Astrocyte of the hippocampus (primary cell): ENCODE measurements at regions not wholly inside any gene's neighbourhood (a gene's known extent, or its start where the extent isn't known, plus 50 kb on each side); places are given as distances from the start of the nearest gene placed in this dataset.
"Not testable (repeated sequence)": the region's sequence is repeated elsewhere in the genome, so short reads cannot be mapped to it uniquely, and the experiment has no call there.

Source experiments
- DNase-seq: peaks from one replicate; pipeline ENCODE4 v3.0.0; 2011; ENCODE audit warnings: low read depth, low spot score

- no peak for DNase-seq
Measured at GRCh38 chr18:71107244-71107643, 818.4 kb downstream of the SOCS6 start.

DNA sequence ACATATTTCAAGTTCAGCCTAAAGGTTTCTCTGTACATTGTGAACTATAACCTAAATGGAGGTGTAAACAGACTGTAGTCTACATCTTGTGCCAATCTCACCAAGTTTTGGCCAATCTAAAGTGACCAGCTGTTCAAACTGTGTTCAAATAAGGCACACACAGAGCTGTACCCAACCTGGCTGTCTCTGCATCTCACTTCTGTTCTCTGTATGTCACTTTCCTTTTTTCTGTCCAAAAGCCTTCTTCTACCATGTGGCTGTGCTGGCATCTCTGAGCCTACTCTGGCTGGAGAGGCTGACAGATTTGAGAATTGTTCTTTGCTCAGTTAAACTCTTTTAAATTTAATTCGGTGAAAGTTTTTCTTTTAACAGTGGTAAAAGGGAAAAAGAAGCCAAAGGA lies 817.9 kb downstream of the SOCS6 start:
- DNase-seq: no peak

DNA sequence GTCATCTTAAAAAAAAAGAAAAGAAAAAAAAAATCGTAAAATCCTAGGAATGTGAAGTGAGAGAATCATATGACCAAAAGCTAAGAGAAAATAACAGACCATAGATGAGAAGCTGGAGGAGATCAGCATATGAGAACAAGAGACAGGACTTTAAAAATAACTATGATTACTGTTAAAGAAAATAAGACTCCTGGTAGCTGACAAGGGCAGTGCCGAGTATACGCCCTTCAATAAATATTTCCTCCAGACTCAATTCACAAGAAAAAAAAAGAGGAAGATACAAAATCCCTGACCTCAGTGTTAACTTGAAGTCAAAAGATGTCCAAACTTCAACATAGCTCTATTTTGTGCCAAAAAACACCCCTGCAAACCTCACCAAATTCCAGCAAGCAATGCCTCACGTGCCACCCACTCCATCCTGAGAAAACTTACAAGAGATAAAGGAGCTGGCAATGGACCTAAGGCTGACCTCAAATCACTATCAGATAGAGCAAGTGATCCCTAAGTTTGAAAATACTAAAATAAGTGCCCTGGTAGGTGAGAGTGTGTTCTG lies 817.2 kb downstream of the SOCS6 start:
- no peak for DNase-seq

- DNase-seq: peak; percentile 60
Measured at GRCh38 chr18:71105078-71105819, 816.4 kb downstream of the SOCS6 start.

GRCh38 chr18:71079606-71080005 lies 790.8 kb downstream of the SOCS6 start:
- DNase-seq: peak; percentile 0

GRCh38 chr18:71077451-71077850 lies 788.6 kb downstream of the SOCS6 start:
- no peak for DNase-seq

DNA sequence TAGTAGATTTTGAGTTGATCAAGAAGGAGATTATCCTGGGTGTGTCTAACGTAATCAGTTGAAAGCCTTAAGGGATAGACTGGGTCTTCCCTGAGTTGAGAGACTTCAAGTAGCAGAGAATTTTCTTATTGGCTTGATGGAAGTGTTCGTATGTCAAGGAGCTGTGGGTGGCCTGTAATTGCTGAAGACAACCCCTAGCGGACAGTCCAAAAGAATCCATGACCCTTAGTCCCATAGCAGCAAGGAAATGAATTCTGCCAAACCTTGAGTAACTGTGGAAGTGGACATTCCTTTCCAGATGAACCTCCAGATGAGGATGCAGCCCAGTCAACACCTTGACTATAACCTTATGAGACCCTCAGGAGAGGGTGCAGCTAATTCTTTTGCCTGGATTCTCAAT lies 786.3 kb downstream of the SOCS6 start:
- no peak for DNase-seq

DNA sequence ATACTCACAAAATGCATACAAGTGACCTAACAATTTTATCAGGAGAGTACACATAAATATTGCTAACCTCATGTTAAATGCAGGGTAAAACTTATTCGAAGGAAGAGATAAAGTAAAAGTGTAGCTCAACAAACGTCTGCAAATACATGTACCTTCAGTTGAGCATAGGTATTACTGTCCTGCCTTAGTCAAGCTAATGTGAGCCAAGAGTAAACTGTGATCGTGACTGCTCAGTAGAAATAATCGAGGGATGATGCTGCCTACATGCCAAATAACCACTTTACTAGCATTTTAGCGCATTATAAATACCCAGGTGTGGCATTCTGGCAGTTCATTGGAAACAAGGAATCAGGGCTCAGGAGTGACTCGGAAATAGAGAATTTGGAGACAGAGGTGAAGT lies 779.5 kb downstream of the SOCS6 start:
- DNase-seq: no peak

DNA sequence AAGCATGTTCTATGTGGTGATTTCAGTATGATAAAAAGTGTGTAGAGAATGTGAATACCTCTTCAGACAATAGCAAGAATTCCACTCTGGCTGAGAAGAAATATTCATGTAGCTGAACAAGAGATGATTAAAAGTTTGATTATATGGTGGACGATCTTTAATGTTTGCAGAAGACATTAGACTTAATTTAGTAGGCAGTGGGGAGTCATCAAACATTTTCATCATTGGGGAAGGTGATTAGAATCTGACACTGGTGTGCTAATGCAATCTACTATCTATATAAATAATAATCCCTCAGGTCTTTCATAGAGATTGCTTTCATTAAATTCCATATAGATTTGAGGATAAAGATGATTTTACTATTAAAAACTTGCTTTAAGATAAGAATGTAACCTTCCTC lies 761.0 kb downstream of the SOCS6 start:
- DNase-seq: no peak

- no peak for DNase-seq
Measured at GRCh38 chr18:71047882-71048281, 759.0 kb downstream of the SOCS6 start.

DNA sequence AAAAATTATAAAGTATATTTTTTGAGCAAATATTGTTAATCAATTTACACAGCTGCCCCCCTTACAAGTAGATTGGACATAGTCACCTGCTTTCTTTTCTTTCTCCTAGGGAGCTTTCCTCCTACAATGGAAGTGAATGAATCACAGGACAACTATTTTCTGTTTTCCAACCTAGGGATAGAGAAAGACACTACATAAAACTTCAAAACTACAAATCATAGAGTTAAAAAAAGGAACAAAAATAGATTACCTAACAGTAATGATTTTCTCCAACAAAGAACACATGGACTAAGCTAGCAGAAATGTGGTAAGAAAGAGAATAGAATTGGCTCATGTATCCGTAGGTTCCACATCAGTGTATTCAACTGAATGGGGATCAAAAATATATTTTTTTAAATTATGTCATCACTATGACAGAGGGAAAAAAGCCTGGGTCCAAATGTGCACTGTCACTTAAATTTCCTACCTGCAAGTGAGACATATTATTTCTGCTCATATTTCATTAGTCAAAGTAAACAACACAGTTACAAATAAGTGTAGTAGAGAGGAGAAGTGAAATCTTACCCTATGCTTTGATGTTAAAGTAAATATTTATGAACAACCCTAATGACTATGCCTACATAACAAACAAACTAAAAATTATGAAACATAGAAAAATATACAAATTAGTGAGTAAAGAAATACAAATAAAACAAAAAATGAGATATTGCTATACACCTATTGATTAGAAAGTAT lies 756.7 kb downstream of the SOCS6 start:
- no peak for DNase-seq

- peak; percentile 5 for DNase-seq
Measured at GRCh38 chr18:71040161-71040560, 751.3 kb downstream of the SOCS6 start.

- DNase-seq: no peak
Measured at GRCh38 chr18:71038196-71038595, 749.4 kb downstream of the SOCS6 start.

DNA sequence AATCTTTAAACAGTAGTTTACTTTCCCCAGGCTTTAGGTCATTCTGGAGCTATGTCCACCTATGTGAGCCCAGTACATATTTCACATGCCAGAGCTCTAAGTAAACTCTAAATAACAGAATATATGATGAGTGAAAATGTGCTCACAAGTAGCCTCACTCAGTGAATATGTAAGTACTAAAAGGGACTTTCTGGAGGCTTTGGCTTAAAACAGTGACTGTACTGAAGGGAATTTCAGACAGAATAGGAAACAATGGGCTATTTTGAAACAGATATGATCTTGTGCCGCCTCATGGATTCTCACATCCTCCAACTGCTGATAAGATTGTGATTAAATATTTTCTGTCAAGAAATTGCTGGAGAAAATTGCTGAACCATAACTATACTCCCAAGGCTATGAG lies 747.9 kb downstream of the SOCS6 start:
- peak; percentile 43 for DNase-seq

DNA sequence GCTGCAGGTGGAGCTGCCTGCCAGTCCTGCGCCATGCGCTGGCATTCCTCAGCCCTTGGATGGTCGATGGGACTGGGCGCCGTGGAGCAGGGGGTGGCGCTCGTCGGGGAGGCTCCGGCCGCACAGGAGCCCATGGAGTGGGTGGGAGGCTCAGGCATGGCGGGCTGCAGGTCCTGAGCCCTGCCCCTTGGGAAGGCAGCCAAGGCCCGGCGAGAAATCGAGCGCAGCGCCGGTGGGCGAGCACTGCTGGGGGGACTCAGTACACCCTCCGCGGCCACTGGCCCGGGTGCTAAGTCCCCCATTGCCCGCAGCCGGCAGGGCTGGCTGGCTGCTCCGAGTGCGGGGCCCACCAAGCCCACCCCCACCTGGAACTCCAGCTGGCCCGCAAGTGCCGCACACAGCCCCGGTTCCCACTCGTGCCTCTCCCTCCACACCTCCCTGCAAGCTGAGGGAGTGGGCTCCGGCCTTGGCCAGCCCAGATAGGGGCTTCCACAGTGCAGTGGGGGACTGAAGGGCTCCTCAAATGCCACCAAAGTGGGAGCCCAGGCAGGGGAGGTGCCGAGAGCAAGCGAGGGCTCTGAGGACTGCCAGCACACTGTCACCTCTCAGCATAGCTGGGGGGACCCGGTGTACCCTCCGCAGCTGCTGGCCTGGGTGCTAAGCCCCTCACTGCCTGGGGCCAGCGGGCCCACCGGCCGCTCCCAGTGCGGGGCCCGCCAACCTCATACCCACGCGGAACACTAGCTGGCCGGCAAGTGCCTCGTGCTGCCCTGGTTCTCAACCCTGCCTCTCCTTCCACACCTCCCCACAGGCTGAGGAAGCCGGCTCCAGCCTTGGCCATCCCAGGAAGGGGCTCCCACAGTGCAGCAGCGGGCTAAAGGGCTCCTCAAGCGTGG lies 742.7 kb downstream of the SOCS6 start:
- not testable (repeated sequence) for DNase-seq

GRCh38 chr18:71030085-71030484 lies 741.2 kb downstream of the SOCS6 start:
- DNase-seq: not testable (repeated sequence)

DNA sequence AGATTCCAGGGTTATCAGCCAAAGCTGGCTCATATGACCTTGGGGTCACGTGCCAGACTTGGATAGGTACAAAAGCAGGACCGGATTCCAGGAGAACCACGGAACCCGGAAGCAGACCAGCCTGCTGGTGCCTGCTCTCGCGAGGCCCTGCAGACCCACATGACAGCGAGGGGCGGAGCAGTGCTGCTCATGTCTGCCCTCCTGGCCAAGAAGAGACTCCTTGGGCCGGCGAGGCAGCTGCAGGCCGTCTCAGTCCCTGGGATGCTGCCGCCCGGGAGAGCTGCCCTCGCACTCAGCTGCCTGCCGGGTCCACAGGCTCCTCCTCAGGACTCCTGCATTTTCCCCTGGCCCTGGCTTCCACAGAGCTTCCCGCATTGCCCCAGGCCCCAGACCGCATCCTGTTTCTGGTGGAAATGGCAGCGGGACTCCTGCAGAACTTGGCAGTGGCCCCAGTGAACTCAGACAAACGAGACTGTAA lies 739.5 kb downstream of the SOCS6 start:
- DNase-seq: no peak

DNA sequence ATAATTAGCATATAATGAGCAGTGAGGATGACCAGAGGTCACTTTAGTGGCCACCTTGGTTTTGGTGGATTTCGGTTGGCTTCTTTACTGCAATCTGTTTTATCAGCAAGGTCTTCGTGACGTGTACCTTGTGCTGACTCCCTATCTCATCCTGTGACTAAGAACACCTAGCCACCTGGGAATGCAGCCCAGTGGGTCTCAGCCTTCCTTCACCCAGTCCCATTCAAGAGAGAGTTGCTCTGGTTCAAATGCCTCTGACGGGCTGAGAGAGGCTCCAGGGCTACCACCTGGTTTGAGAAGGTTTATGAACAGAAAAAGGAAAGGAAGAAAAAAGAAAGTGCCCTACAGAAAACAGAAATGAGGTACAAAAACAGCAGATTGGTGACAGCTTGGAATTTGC lies 738.7 kb downstream of the SOCS6 start:
- no peak for DNase-seq

GRCh38 chr18:71025505-71026225 lies 736.8 kb downstream of the SOCS6 start:
- DNase-seq: no peak

DNA sequence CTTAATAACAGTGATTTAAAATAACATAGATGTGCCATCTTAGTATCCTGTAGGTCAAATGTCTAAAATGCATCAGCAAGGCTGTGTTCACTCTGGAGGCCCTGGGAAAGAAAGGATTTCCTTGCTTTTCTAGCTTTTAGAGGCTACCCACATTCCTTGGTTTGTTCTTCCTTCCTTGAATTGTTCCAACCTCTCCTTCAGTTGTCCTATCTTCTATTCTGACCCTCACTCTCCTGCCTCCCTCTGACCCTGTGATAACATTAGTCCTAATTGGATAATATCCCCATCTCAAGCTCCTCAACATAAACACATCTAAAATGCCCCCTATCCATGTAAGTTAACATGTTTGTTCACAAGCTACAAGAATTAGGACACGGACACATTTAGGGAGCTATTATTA lies 733.5 kb downstream of the SOCS6 start:
- no peak for DNase-seq

DNA sequence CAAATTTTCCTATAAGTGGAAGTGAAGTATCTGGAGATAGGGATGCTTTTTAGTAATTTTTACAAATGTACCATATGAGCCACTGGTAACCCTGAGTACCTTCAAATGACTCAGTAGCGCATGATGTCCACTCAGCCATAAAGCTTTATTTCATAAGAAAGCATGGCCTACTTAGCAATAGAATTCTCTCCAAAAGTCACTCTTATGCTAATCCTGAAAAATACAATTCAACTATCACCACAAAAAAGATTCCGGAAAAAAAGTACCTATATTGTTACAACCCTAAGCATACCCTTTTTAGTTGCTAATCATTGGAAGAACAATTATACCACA lies 732.2 kb downstream of the SOCS6 start:
- DNase-seq: no peak
